ENCODE measurements at regions not wholly inside any gene's neighbourhood (a gene's known extent, or its start where the extent isn't known, plus 50 kb on each side); places are given as distances from the start of the nearest gene placed in this dataset.

GRCh38 chr2:103754530-103754929 is 992.7 kb downstream of the TMEM182 start:
- no peak for DNase-seq (ENCODE audit: low spot score)
- H3K27ac ChIP-seq, result no peak overlapping the region
- CTCF ChIA-PET, result no interaction called here
- POLR2A ChIA-PET (ENCODE audit: low non-redundant PET), result no interaction called here
- TF ChIP-seq CTCF (conservative IDR thresholded peaks at IDR 0.05; ENCODE audit: low read depth), result no peak

- no peak overlapping the region for H3K27ac ChIP-seq
- no peak for TF ChIP-seq CTCF (conservative IDR thresholded peaks at IDR 0.05; ENCODE audit: low read depth)
- POLR2A ChIA-PET (ENCODE audit: low non-redundant PET), result no interaction called here
- CTCF ChIA-PET, result no interaction called here
- DNase-seq (ENCODE audit: low spot score), result peak; percentile 8
Measured at GRCh38 chr2:103773884-103774283, 1012.1 kb downstream of the TMEM182 start.

- POLR2A ChIA-PET (ENCODE audit: low non-redundant PET), result no interaction called here
- TF ChIP-seq CTCF (conservative IDR thresholded peaks at IDR 0.05; ENCODE audit: low read depth), result no peak
- CTCF ChIA-PET, result no interaction called here
- no peak overlapping the region for H3K27ac ChIP-seq
- no peak for DNase-seq (ENCODE audit: low spot score)
Measured at GRCh38 chr2:103780088-103780702, 1018.4 kb downstream of the TMEM182 start.

DNA sequence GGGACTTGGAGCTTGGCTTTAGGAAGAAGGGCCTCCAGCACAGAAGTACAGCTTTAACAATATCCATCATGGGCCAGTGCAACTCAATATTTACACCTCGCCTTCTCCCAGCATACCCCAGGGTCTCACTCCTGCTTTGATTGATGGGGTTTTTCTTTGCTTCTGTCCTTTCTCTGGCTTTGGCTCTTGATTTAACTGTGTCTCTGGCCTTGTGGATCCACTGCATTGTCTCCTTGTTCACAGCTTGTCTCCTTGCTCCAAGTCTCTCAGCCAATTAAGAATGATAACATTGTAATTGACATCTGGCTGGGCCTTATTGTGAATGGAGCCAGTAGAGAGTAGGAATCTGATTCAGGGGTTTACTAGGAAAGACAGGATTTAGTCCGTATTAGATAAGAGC is 1019.5 kb downstream of the TMEM182 start:
- POLR2A ChIA-PET (ENCODE audit: low non-redundant PET), result no interaction called here
- no peak overlapping the region for H3K27ac ChIP-seq
- no peak for DNase-seq (ENCODE audit: low spot score)
- CTCF ChIA-PET, result no interaction called here
- no peak for TF ChIP-seq CTCF (conservative IDR thresholded peaks at IDR 0.05; ENCODE audit: low read depth)

- ChIA-PET CTCF (no interaction called here), POLR2A (ENCODE audit: low non-redundant PET) (no interaction called here)
- no peak for TF ChIP-seq CTCF (conservative IDR thresholded peaks at IDR 0.05; ENCODE audit: low read depth)
- H3K27ac ChIP-seq, result no peak overlapping the region
- no peak for DNase-seq (ENCODE audit: low spot score)
Measured at GRCh38 chr2:103784261-103784660, 1022.4 kb downstream of the TMEM182 start.

DNA sequence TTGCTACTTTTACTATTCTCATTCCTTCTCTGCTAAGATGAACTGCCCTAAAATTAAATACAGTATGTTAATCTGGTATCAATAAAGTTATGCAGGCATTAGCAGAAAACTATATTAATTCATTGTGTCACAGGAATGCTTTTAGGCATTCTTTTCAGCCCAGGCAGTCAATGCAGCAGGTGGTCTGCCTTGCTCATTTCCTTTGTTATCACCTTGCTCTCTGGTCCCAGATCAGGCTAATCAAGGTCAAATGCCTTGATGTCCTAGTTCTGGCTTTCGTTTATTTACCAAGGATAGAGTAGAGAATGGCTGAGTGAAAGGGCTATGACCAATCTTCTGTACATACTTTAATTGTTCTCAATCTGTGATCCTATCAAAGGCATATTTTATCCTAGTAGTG is 1023.6 kb downstream of the TMEM182 start:
- no peak for TF ChIP-seq CTCF (conservative IDR thresholded peaks at IDR 0.05; ENCODE audit: low read depth)
- DNase-seq (ENCODE audit: low spot score), result no peak
- ChIA-PET POLR2A (ENCODE audit: low non-redundant PET) (no interaction called here), CTCF (no interaction called here)
- no peak overlapping the region for H3K27ac ChIP-seq

DNA sequence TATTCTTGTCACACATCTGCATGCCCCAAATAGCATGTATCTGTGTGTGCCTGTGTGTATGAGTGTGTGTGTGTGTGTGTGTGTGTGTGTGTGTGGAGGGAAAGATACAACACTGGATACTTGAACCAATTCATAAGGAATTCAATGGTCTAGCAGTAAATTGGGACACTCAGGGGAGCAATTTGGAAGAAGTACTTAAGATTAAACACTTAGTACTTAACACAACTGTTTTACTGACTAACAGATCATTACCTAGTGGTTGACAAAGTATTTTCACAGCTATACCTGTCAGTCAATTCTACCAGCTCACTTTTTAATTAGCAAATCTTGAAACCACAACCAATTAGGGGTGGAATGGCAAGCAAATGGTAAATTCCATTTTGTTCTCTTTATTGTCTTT is 1024.1 kb downstream of the TMEM182 start:
- TF ChIP-seq CTCF (conservative IDR thresholded peaks at IDR 0.05; ENCODE audit: low read depth), result no peak
- ChIA-PET CTCF (no interaction called here), POLR2A (ENCODE audit: low non-redundant PET) (no interaction called here)
- H3K27ac ChIP-seq, result no peak overlapping the region
- DNase-seq (ENCODE audit: low spot score), result no peak

All from RWPE1 (cell line).